ENCODE measurements at regions not wholly inside any gene's neighbourhood (a gene's known extent, or its start where the extent isn't known, plus 50 kb on each side); places are given as distances from the start of the nearest gene placed in this dataset.

- TF ChIP-seq, protein P1, sequence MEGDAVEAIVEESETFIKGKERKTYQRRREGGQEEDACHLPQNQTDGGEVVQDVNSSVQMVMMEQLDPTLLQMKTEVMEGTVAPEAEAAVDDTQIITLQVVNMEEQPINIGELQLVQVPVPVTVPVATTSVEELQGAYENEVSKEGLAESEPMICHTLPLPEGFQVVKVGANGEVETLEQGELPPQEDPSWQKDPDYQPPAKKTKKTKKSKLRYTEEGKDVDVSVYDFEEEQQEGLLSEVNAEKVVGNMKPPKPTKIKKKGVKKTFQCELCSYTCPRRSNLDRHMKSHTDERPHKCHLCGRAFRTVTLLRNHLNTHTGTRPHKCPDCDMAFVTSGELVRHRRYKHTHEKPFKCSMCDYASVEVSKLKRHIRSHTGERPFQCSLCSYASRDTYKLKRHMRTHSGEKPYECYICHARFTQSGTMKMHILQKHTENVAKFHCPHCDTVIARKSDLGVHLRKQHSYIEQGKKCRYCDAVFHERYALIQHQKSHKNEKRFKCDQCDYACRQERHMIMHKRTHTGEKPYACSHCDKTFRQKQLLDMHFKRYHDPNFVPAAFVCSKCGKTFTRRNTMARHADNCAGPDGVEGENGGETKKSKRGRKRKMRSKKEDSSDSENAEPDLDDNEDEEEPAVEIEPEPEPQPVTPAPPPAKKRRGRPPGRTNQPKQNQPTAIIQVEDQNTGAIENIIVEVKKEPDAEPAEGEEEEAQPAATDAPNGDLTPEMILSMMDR (IDR thresholded peaks at IDR 0.05; ENCODE audit: low read depth, low read length): no peak
- no peak for TF ChIP-seq EZH2phosphoT487 (IDR thresholded peaks at IDR 0.05; ENCODE audit: low read depth)
Measured at GRCh38 chrX:39161611-39162255, 360.5 kb downstream of the MID1IP1 start.

Measured in OCI-LY3 (cell line).